Mesendoderm (in vitro differentiated cells): ENCODE measurements at regions not wholly inside any gene's neighbourhood (a gene's known extent, or its start where the extent isn't known, plus 50 kb on each side); places are given as distances from the start of the nearest gene placed in this dataset.

Experiments
- DNase-seq: peaks from one replicate; pipeline ENCODE4 v3.0.0; 2013
- H2AK5ac ChIP-seq: 2 replicates; pipeline ENCODE4 v1.6.1; 2013; ENCODE audit warnings: low read length, inconsistent platforms
- H2BK120ac ChIP-seq: 2 replicates; pipeline ENCODE4 v1.6.1; 2013; ENCODE audit warnings: low read depth, mild to moderate bottlenecking, low read length, moderate library complexity, mixed read lengths
- H2BK15ac ChIP-seq: replicated peaks from 2 replicates; pipeline ENCODE4 v1.6.1; 2013; ENCODE audit warnings: low read depth, mild to moderate bottlenecking, moderate library complexity
- H2BK5ac ChIP-seq: 2 replicates; pipeline ENCODE4 v1.6.1; 2013; ENCODE audit warnings: low read length, inconsistent platforms
- H3K18ac ChIP-seq: 2 replicates; pipeline ENCODE4 v1.6.1; 2013; ENCODE audit warnings: mild to moderate bottlenecking, low read length, mixed read lengths
- H3K23ac ChIP-seq: one replicate; pipeline ENCODE4 v1.6.1; 2013; ENCODE audit warnings: low read length
- H3K27ac ChIP-seq: 2 replicates; pipeline ENCODE4 v1.5.1; 2013; ENCODE audit warnings: low read depth, mild to moderate bottlenecking, inconsistent platforms, low read length, moderate library complexity
- H3K27me3 ChIP-seq: 2 replicates; pipeline ENCODE4 v1.6.1; 2013; ENCODE audit warnings: low read length, control low read depth, mild to moderate bottlenecking, inconsistent platforms; ENCODE audit not compliant: insufficient read depth, poor library complexity
- H3K36me3 ChIP-seq: 2 replicates; pipeline ENCODE4 v1.6.1; 2013; ENCODE audit warnings: low read length, inconsistent platforms; ENCODE audit not compliant: control insufficient read depth, insufficient read depth
- H3K4ac ChIP-seq: one replicate; pipeline ENCODE4 v1.6.1; 2013; ENCODE audit warnings: low read depth, mild to moderate bottlenecking, low read length, moderate library complexity
- H3K4me1 ChIP-seq: 2 replicates; pipeline ENCODE4 v1.6.1; 2013; ENCODE audit warnings: low read depth, low read length, inconsistent platforms; ENCODE audit not compliant: control insufficient read depth
- H3K4me2 ChIP-seq: 2 replicates; pipeline ENCODE4 v1.6.1; 2013; ENCODE audit warnings: low read length
- H3K4me3 ChIP-seq: 2 replicates; pipeline ENCODE4 v1.5.1; 2013; ENCODE audit warnings: mild to moderate bottlenecking, low read length
- H3K56ac ChIP-seq: one replicate; pipeline ENCODE4 v1.6.1; 2013; ENCODE audit warnings: low read length
- H3K79me1 ChIP-seq: 2 replicates; pipeline ENCODE4 v1.6.1; 2013; ENCODE audit warnings: low read length, inconsistent platforms
- H3K79me2 ChIP-seq: 2 replicates; pipeline ENCODE4 v1.6.1; 2013; ENCODE audit warnings: mild to moderate bottlenecking, low read length; ENCODE audit not compliant: control insufficient read depth, insufficient read depth
- H3K9ac ChIP-seq: 2 replicates; pipeline ENCODE4 v1.6.1; 2013; ENCODE audit warnings: low read length, inconsistent platforms
- H4K5ac ChIP-seq: one replicate; pipeline ENCODE4 v1.6.1; 2013; ENCODE audit warnings: low read length
- H4K8ac ChIP-seq: one replicate; pipeline ENCODE4 v1.6.1; 2013; ENCODE audit warnings: low read depth, mild to moderate bottlenecking, control low read depth, low read length, moderate library complexity
- WGBS: extraction: QIAGEN DNeasy Blood & Tissue Kit; methylation state at CpG from one replicate; pipeline ENCODE4 v1.1.7; 2013; ENCODE audit warnings: low lambda C conversion rate, missing lambda C conversion rate; ENCODE audit not compliant: insufficient coverage; ENCODE audit errors: extremely low coverage; 5-methylcytosine and 5-hydroxymethylcytosine counted together

DNA sequence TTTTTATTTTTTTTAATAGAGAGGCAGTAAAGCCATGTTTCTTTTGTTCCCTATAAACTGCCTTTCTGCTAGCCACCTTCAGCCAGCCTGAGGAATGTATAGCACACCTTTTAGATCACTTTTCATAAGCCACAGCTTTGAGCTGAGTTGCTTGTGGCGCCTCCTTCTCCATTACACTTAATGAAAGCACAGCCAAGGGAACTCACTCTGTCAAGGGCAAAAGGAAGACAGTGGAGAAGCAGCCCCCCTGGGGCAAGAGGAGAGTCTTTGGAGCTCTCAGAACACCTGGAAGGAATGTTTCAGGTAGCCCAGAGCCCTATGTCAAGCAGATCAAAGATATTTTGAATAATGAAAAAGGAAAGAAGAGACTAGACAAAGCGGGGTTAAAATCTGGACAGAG is 235.1 kb downstream of the CLIC5 start:
- WGBS = no CpG with 5 or more reads among the region's 2 CpGs
- peak; percentile 6 for DNase-seq
- H4K5ac ChIP-seq = no peak overlapping the region

DNA sequence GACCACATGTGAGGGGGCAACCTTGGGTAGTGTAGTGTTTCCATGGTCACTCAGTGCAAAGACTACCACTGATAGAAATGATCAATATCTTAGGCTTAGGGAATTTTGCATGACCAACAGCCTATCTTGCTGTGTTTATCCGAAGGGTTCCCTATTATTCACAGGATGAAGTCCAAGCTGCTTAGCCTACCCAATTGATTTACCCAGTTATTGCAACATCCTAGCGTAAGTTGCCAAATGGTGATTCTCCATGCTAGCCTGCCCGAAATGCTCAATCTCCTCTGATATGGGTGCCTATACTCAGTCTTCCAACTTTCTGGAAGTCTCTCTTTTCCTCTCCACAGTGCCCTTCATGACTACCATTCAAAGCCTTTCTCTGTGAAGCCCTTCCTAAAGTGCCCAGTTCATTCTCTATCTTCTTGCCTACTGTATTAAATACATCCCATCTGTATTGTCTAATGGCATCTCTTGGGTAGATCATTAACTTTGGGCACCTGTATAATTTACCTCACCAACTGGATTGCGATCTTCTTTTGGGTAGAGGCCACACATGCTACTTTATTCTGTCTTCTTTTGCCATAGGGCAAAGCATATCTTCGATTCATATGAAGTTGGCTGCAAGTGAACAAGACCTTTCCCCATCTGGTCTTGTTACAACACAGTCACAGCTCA is 240.5 kb downstream of the CLIC5 start:
- H4K8ac ChIP-seq = no peak overlapping the region
- no peaks in the 10 kb centered on the region for H3K27me3 ChIP-seq
- H3K18ac ChIP-seq = no peak overlapping the region
- no peak overlapping the region for H4K5ac ChIP-seq
- no peak overlapping the region for H2BK5ac ChIP-seq
- H3K79me1 ChIP-seq = no peaks in the 10 kb centered on the region
- no peaks in the 10 kb centered on the region for H3K4me1 ChIP-seq
- WGBS = no CpG with 5 or more reads among the region's 5 CpGs
- no peak overlapping the region for H2BK120ac ChIP-seq
- H3K4ac ChIP-seq = no peak overlapping the region
- no peak overlapping the region for H2AK5ac ChIP-seq
- H3K4me3 ChIP-seq = no peak overlapping the region
- no peak overlapping the region for H3K4me2 ChIP-seq
- H3K79me2 ChIP-seq = no peaks in the 10 kb centered on the region
- no peak overlapping the region for H3K23ac ChIP-seq
- H3K36me3 ChIP-seq = no peaks in the 10 kb centered on the region
- no peak overlapping the region for H3K27ac ChIP-seq
- H3K56ac ChIP-seq = no peak overlapping the region
- no peak overlapping the region for H2BK15ac ChIP-seq
- no peak for DNase-seq
- H3K9ac ChIP-seq = no peak overlapping the region

More for the DNA sequence above, 235.1 kb downstream of the CLIC5 start:
- Histone ChIP-seq H2BK5ac (no peak overlapping the region), H3K27me3 (no peaks in the 10 kb centered on the region), H3K18ac (no peak overlapping the region), H3K79me1 (no peaks in the 10 kb centered on the region), H2BK120ac (no peak overlapping the region), H3K4me3 (no peak overlapping the region), H3K56ac (no peak overlapping the region), H3K23ac (no peak overlapping the region), H3K9ac (no peak overlapping the region), H3K4me1 (no peaks in the 10 kb centered on the region), H2AK5ac (no peak overlapping the region), H3K36me3 (no peaks in the 10 kb centered on the region), H3K79me2 (no peaks in the 10 kb centered on the region), H3K27ac (no peak overlapping the region), H2BK15ac (no peak overlapping the region), H4K8ac (no peak overlapping the region), H3K4me2 (no peak overlapping the region), H3K4ac (no peak overlapping the region)

DNA sequence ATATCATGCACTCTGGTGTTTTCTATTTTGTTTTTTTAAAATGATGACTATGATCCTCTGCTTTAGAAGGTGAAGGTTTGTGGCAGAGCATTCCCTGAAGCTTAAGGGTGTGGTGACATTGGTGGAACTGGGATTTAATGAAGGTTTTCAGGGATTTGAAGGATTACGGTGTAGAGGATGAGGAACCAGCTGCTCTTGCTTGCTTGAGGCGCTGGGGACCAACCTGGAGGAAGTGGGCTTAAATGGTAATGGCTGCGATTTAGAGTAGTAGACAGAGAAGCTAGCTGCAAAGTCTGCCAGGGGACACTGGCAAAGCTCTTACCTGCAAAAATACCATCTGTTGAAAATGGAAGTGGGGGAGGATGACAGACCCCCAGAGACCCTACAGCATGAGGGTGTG is 241.8 kb downstream of the CLIC5 start:
- no peaks in the 10 kb centered on the region for H3K4me1 ChIP-seq
- H3K4me3 ChIP-seq = no peak overlapping the region
- H2BK15ac ChIP-seq = no peak overlapping the region
- H4K8ac ChIP-seq = no peak overlapping the region
- WGBS = no CpG with 5 or more reads among the region's 3 CpGs
- H2AK5ac ChIP-seq = no peak overlapping the region
- H3K23ac ChIP-seq = no peak overlapping the region
- no peaks in the 10 kb centered on the region for H3K79me2 ChIP-seq
- no peak overlapping the region for H3K27ac ChIP-seq
- no peaks in the 10 kb centered on the region for H3K79me1 ChIP-seq
- H2BK120ac ChIP-seq = no peak overlapping the region
- no peak overlapping the region for H3K18ac ChIP-seq
- no peak overlapping the region for H4K5ac ChIP-seq
- no peak overlapping the region for H3K56ac ChIP-seq
- H3K9ac ChIP-seq = no peak overlapping the region
- no peaks in the 10 kb centered on the region for H3K27me3 ChIP-seq
- H2BK5ac ChIP-seq = no peak overlapping the region
- H3K4ac ChIP-seq = no peak overlapping the region
- DNase-seq = no peak
- H3K4me2 ChIP-seq = no peak overlapping the region
- no peaks in the 10 kb centered on the region for H3K36me3 ChIP-seq

- Histone ChIP-seq H2BK15ac (no peak overlapping the region), H3K27ac (no peak overlapping the region), H3K4ac (no peak overlapping the region), H4K5ac (no peak overlapping the region), H3K36me3 (no peaks in the 10 kb centered on the region), H3K9ac (no peak overlapping the region), H3K18ac (no peak overlapping the region), H3K79me1 (no peaks in the 10 kb centered on the region), H2BK120ac (no peak overlapping the region), H4K8ac (no peak overlapping the region), H2BK5ac (no peak overlapping the region), H3K79me2 (no peaks in the 10 kb centered on the region), H3K4me1 (no peaks in the 10 kb centered on the region), H3K23ac (no peak overlapping the region), H2AK5ac (no peak overlapping the region), H3K4me2 (no peak overlapping the region), H3K4me3 (no peak overlapping the region), H3K56ac (no peak overlapping the region), H3K27me3 (no peaks in the 10 kb centered on the region)
- no CpG with 5 or more reads among the region's 6 CpGs for WGBS
- no peak for DNase-seq
Observed at GRCh38 chr6:45772886-45773495, 242.7 kb downstream of the CLIC5 start.

DNA sequence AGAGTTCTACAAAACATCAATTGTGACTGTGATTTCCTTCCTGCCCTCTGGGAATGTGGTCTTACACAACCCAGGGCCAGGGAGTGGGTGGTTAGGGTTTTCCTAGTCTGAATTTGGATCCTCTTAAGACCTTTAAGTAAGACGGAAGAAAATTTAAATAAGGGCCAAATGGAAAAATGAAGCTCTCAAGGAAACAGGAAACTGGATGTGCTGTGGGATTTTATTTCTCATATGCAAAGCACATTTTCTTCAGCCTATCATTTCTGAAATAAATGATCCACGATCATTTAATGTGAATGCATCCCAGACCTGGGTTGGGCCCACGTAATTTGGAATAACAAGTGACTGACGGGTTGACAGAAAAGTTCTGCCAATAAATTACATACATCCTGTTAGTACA is 243.6 kb downstream of the CLIC5 start:
- no peaks in the 10 kb centered on the region for H3K79me1 ChIP-seq
- no peak overlapping the region for H4K5ac ChIP-seq
- H3K4me3 ChIP-seq = no peak overlapping the region
- no peak overlapping the region for H3K18ac ChIP-seq
- no peaks in the 10 kb centered on the region for H3K4me1 ChIP-seq
- no peaks in the 10 kb centered on the region for H3K79me2 ChIP-seq
- H3K56ac ChIP-seq = no peak overlapping the region
- H3K27me3 ChIP-seq = no peaks in the 10 kb centered on the region
- no peak overlapping the region for H3K4me2 ChIP-seq
- no CpG with 5 or more reads among the region's 4 CpGs for WGBS
- no peak overlapping the region for H2AK5ac ChIP-seq
- no peak for DNase-seq
- no peak overlapping the region for H3K9ac ChIP-seq
- no peak overlapping the region for H3K27ac ChIP-seq
- no peak overlapping the region for H3K4ac ChIP-seq
- H3K36me3 ChIP-seq = no peaks in the 10 kb centered on the region
- no peak overlapping the region for H2BK15ac ChIP-seq
- H4K8ac ChIP-seq = no peak overlapping the region
- no peak overlapping the region for H2BK5ac ChIP-seq
- no peak overlapping the region for H2BK120ac ChIP-seq
- H3K23ac ChIP-seq = no peak overlapping the region

DNA sequence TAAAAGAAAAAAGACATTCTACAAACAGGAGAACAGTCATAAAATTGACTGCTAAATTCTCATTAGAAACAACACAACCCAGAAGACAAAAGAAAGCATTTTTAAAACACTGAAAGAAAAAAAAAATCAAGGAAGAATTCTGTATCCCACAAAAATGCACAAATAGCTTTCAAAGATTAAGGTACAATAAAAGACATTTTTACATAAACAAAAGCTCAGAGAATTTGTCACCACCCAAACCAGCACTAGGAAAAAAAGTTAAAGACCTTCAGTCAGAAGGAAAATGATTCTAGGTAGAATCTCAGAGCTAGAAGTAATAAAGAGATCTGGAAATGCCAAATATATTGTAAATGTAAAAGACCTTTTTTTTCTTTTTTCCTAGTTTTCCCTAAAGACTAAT is 252.4 kb downstream of the CLIC5 start:
- no peak overlapping the region for H3K4me2 ChIP-seq
- no peak overlapping the region for H2BK120ac ChIP-seq
- no peak overlapping the region for H4K5ac ChIP-seq
- DNase-seq = no peak
- H3K23ac ChIP-seq = no peak overlapping the region
- no peak overlapping the region for H3K27ac ChIP-seq
- no peaks in the 10 kb centered on the region for H3K36me3 ChIP-seq
- no peaks in the 10 kb centered on the region for H3K79me2 ChIP-seq
- H4K8ac ChIP-seq = no peak overlapping the region
- no peak overlapping the region for H3K9ac ChIP-seq
- H3K4me3 ChIP-seq = no peak overlapping the region
- H3K56ac ChIP-seq = no peak overlapping the region
- H3K79me1 ChIP-seq = no peaks in the 10 kb centered on the region
- H3K18ac ChIP-seq = no peak overlapping the region
- no peak overlapping the region for H2BK5ac ChIP-seq
- H3K27me3 ChIP-seq = no peaks in the 10 kb centered on the region
- H2BK15ac ChIP-seq = no peak overlapping the region
- no peak overlapping the region for H3K4ac ChIP-seq
- no peak overlapping the region for H2AK5ac ChIP-seq
- H3K4me1 ChIP-seq = no peaks in the 10 kb centered on the region
